Ecto neural progenitor cell (in vitro differentiated cells): ENCODE measurements at regions not wholly inside any gene's neighbourhood (a gene's known extent, or its start where the extent isn't known, plus 50 kb on each side); places are given as distances from the start of the nearest gene placed in this dataset.
"Not testable (repeated sequence)": the region's sequence is repeated elsewhere in the genome, so short reads cannot be mapped to it uniquely, and the experiment has no call there.

Source experiments
- DNase-seq: peaks from one replicate; pipeline ENCODE4 v3.0.0-alpha.2; 2018; ENCODE audit warnings: low spot score

GRCh38 chr6:56803594-56803993 is 151.3 kb upstream of the BEND6 start:
- no peak for DNase-seq

- no peak for DNase-seq
These were observed 152.3 kb upstream of the BEND6 start for GRCh38 chr6:56802584-56802983.

GRCh38 chr6:56799989-56800388 is 154.9 kb upstream of the BEND6 start:
- DNase-seq, result no peak

- no peak for DNase-seq
These were observed 155.5 kb upstream of the DST start for GRCh38 chr6:56798163-56798562.

- DNase-seq, result no peak
These were observed 153.5 kb upstream of the DST start for GRCh38 chr6:56796196-56796532.

GRCh38 chr6:56795466-56796195 is 152.9 kb upstream of the DST start:
- DNase-seq, result no peak

- no peak for DNase-seq
These were observed 151.7 kb upstream of the DST start for GRCh38 chr6:56794421-56794820.

GRCh38 chr6:56793938-56794337 is 151.2 kb upstream of the DST start:
- DNase-seq, result no peak

GRCh38 chr6:56790414-56790813 is 147.7 kb upstream of the DST start:
- DNase-seq, result no peak

- DNase-seq, result no peak
These were observed 147.2 kb upstream of the DST start for GRCh38 chr6:56789879-56790278.

GRCh38 chr6:56789342-56789741 is 146.7 kb upstream of the DST start:
- no peak for DNase-seq

- no peak for DNase-seq
These were observed 144.5 kb upstream of the DST start for GRCh38 chr6:56787209-56787608.

- DNase-seq, result no peak
These were observed 143.6 kb upstream of the DST start for GRCh38 chr6:56786256-56786655.

GRCh38 chr6:56785536-56785935 is 142.8 kb upstream of the DST start:
- not testable (repeated sequence) for DNase-seq

GRCh38 chr6:56780109-56780508 is 137.4 kb upstream of the DST start:
- DNase-seq, result not testable (repeated sequence)

GRCh38 chr6:56778503-56778902 is 135.8 kb upstream of the DST start:
- not testable (repeated sequence) for DNase-seq

GRCh38 chr6:56775498-56776166 is 132.9 kb upstream of the DST start:
- DNase-seq, result no peak

- DNase-seq, result no peak
These were observed 130.1 kb upstream of the DST start for GRCh38 chr6:56772737-56773184.

GRCh38 chr6:56771929-56772607 is 129.4 kb upstream of the DST start:
- no peak for DNase-seq

GRCh38 chr6:56771189-56771588 is 128.5 kb upstream of the DST start:
- DNase-seq, result no peak

- no peak for DNase-seq
These were observed 127.4 kb upstream of the DST start for GRCh38 chr6:56770011-56770520.

- DNase-seq, result no peak
These were observed 125.3 kb upstream of the DST start for GRCh38 chr6:56767892-56768531.

- DNase-seq, result no peak
These were observed 124.7 kb upstream of the DST start for GRCh38 chr6:56767435-56767834.
